GM10266 (cell line): ENCODE measurements at regions not wholly inside any gene's neighbourhood (a gene's known extent, or its start where the extent isn't known, plus 50 kb on each side); places are given as distances from the start of the nearest gene placed in this dataset.
"Not testable (repeated sequence)": the region's sequence is repeated elsewhere in the genome, so short reads cannot be mapped to it uniquely, and the experiment has no call there.

Experiments used
- DNase-seq: peaks from one replicate; pipeline ENCODE4 v3.0.0; 2012; ENCODE audit errors: extremely low spot score
- CTCF ChIP-seq: IDR thresholded peaks from 2 replicates; pipeline ENCODE4 v1.5.1; 2012; ENCODE audit warnings: mild to moderate bottlenecking, low read depth; ENCODE audit not compliant: control insufficient read depth, insufficient read depth; ENCODE audit errors: missing control alignments

GRCh38 chr1:96554364-96554763 is 167.2 kb upstream of the PTBP2 start:
- TF ChIP-seq CTCF: no peak
- no peak for DNase-seq

- no peak for DNase-seq
- no peak for TF ChIP-seq CTCF
These were observed 164.2 kb upstream of the PTBP2 start for GRCh38 chr1:96557336-96557735.

- no peak for DNase-seq
- TF ChIP-seq CTCF: no peak
These were observed 162.9 kb upstream of the PTBP2 start for GRCh38 chr1:96558635-96559034.

- no peak for TF ChIP-seq CTCF
- no peak for DNase-seq
These were observed 162.4 kb upstream of the PTBP2 start for GRCh38 chr1:96559181-96559580.

GRCh38 chr1:96559707-96560596 is 161.6 kb upstream of the PTBP2 start:
- DNase-seq: no peak
- no peak for TF ChIP-seq CTCF

GRCh38 chr1:96562094-96562493 is 159.5 kb upstream of the PTBP2 start:
- no peak for DNase-seq
- TF ChIP-seq CTCF: no peak

- DNase-seq: not testable (repeated sequence)
These were observed 157.2 kb upstream of the PTBP2 start for GRCh38 chr1:96564401-96564800.

- DNase-seq: no peak
- no peak for TF ChIP-seq CTCF
These were observed 156.0 kb upstream of the PTBP2 start for GRCh38 chr1:96565546-96565945.
